WTC11 (cell line): ENCODE measurements at regions not wholly inside any gene's neighbourhood (a gene's known extent, or its start where the extent isn't known, plus 50 kb on each side); places are given as distances from the start of the nearest gene placed in this dataset.

Source experiments
- ATAC-seq: fragments of 200-7000 bp; cut with Tn5 transposase; 2 replicates; pipeline ENCODE4 v1.10.0; 2021; ENCODE audit warnings: mild to moderate bottlenecking, moderate library complexity
- CTCF ChIA-PET: fragments of 300-600 bp; sonication (Branson Sonifier 250); formaldehyde crosslinking; loops from one replicate; lab custom pipeline; 2021; ENCODE audit warnings: antibody characterized with exemption; lab: Charles Lee
- POLR2A ChIA-PET: fragments of 350-600 bp; sonication (Branson Sonifier 250); formaldehyde crosslinking; loops from one replicate; lab custom pipeline; 2021; ENCODE audit warnings: antibody characterized with exemption; lab: Charles Lee
- DNase-seq: peaks from one replicate; pipeline ENCODE4 v3.0.0; 2021; ENCODE audit warnings: low spot score
- H3K27ac Mint-ChIP-seq: 2 replicates; pipeline ENCODE4 v1.8.0; 2021; ENCODE audit warnings: mixed read lengths
- H3K27me3 Mint-ChIP-seq: 2 replicates; pipeline ENCODE4 v1.8.0; 2021; ENCODE audit warnings: low read depth, mild to moderate bottlenecking, moderate library complexity, mixed read lengths
- H3K36me3 Mint-ChIP-seq: 2 replicates; pipeline ENCODE4 v1.8.0; 2021; ENCODE audit warnings: mixed read lengths
- H3K4me1 Mint-ChIP-seq: 2 replicates; pipeline ENCODE4 v1.8.0; 2022; ENCODE audit warnings: mixed read lengths
- H3K4me3 Mint-ChIP-seq: 2 replicates; pipeline ENCODE4 v1.8.0; 2021; ENCODE audit warnings: mild to moderate bottlenecking, moderate library complexity, mixed read lengths
- H3K9me3 Mint-ChIP-seq: 2 replicates; pipeline ENCODE4 v1.8.0; 2021; ENCODE audit warnings: mixed read lengths
- EMX1 ChIP-seq: fragments of 250-450 bp; sonication (Bioruptor Pico); IDR thresholded peaks from 2 replicates; pipeline ENCODE4 v1.8.0; 2021; ENCODE audit warnings: mild to moderate bottlenecking
- GABPB1 ChIP-seq: sonication (generic); formaldehyde crosslinking; IDR thresholded peaks from 2 replicates; pipeline ENCODE4 v1.8.1; 2023; ENCODE audit warnings: mild to moderate bottlenecking, missing genetic modification reagents
- GTF2I ChIP-seq: fragments of 250-450 bp; sonication (Bioruptor Pico); conservative IDR thresholded peaks from 2 replicates; pipeline ENCODE4 v1.4.0; 2021; ENCODE audit warnings: mild to moderate bottlenecking
- HMGA2 ChIP-seq: fragments of 250-450 bp; sonication (Bioruptor Pico); IDR thresholded peaks from 2 replicates; pipeline ENCODE4 v1.4.0; 2021; ENCODE audit warnings: mild to moderate bottlenecking, moderate library complexity
- IRF2 ChIP-seq: sonication (generic); formaldehyde crosslinking; IDR thresholded peaks from 2 replicates; pipeline ENCODE4 v1.8.0; 2022; ENCODE audit warnings: low read depth, missing genetic modification reagents, borderline replicate concordance
- JAZF1 ChIP-seq: fragments of 250-450 bp; sonication (Bioruptor Pico); IDR thresholded peaks from 2 replicates; pipeline ENCODE4 v1.9.0; 2021; ENCODE audit warnings: moderate library complexity, mild to moderate bottlenecking, inconsistent platforms
- KAT7 ChIP-seq: sonication (generic); formaldehyde crosslinking; IDR thresholded peaks from 2 replicates; pipeline ENCODE4 v1.8.1; 2023; ENCODE audit warnings: missing genetic modification reagents, mild to moderate bottlenecking, borderline replicate concordance
- NFE2L1 ChIP-seq: sonication (generic); formaldehyde crosslinking; IDR thresholded peaks from 2 replicates; pipeline ENCODE4 v1.8.1; 2023; ENCODE audit warnings: missing genetic modification reagents
- NFYB ChIP-seq: sonication (generic); formaldehyde crosslinking; conservative IDR thresholded peaks from 2 replicates; pipeline ENCODE4 v1.8.0; 2022; ENCODE audit warnings: low read depth, missing genetic modification reagents
- NR1H2 ChIP-seq: sonication (generic); formaldehyde crosslinking; IDR thresholded peaks from 2 replicates; pipeline ENCODE4 v1.9.0; 2021; ENCODE audit warnings: mild to moderate bottlenecking, moderate library complexity, missing genetic modification reagents
- OVOL2 ChIP-seq: fragments of 250-450 bp; sonication (Bioruptor Pico); IDR thresholded peaks from 2 replicates; pipeline ENCODE4 v1.9.0; 2021; ENCODE audit warnings: mild to moderate bottlenecking, borderline replicate concordance
- PRRX2 ChIP-seq: fragments of 250-450 bp; sonication (Bioruptor Pico); IDR thresholded peaks from 2 replicates; pipeline ENCODE4 v1.8.0; 2021; ENCODE audit warnings: mild to moderate bottlenecking
- RELA ChIP-seq: sonication (generic); formaldehyde crosslinking; IDR thresholded peaks from 2 replicates; pipeline ENCODE4 v1.8.1; 2022; ENCODE audit warnings: missing genetic modification reagents, mild to moderate bottlenecking, borderline replicate concordance
- SMAD3 ChIP-seq: sonication (generic); formaldehyde crosslinking; IDR thresholded peaks from 2 replicates; pipeline ENCODE4 v1.8.0; 2022; ENCODE audit warnings: missing genetic modification reagents, mild to moderate bottlenecking, borderline replicate concordance
- TP53 ChIP-seq: sonication (generic); formaldehyde crosslinking; IDR thresholded peaks from 2 replicates; pipeline ENCODE4 v1.8.1; 2023; ENCODE audit warnings: mild to moderate bottlenecking, missing genetic modification reagents
- ZNF317 ChIP-seq: sonication (generic); formaldehyde crosslinking; IDR thresholded peaks from 2 replicates; pipeline ENCODE4 v1.8.1; 2023; ENCODE audit warnings: low read depth, mild to moderate bottlenecking, moderate library complexity, missing genetic modification reagents, borderline replicate concordance
- ZNF396 ChIP-seq: fragments of 250-450 bp; sonication (Bioruptor Pico); IDR thresholded peaks from 2 replicates; pipeline ENCODE4 v1.8.0; 2021; ENCODE audit warnings: mild to moderate bottlenecking, moderate library complexity, borderline replicate concordance
- TF ChIP-seq, protein P1 (sequence below): fragments of 250-450 bp; sonication (Bioruptor Pico); conservative IDR thresholded peaks from 2 replicates; pipeline ENCODE4 v1.9.0; 2021; ENCODE audit warnings: mild to moderate bottlenecking
- TF ChIP-seq, protein P2 (sequence below): sonication (generic); formaldehyde crosslinking; IDR thresholded peaks from 2 replicates; pipeline ENCODE4 v1.8.0; 2022; ENCODE audit warnings: mild to moderate bottlenecking, missing genetic modification reagents
- TF ChIP-seq, protein P3 (sequence below): sonication (generic); formaldehyde crosslinking; IDR thresholded peaks from 2 replicates; pipeline ENCODE4 v1.8.0; 2023; ENCODE audit warnings: missing genetic modification reagents
- TF ChIP-seq, protein P4 (sequence below): fragments of 250-450 bp; sonication (Bioruptor Pico); IDR thresholded peaks from 2 replicates; pipeline ENCODE4 v2.1.2; 2022; ENCODE audit warnings: mild to moderate bottlenecking, moderate library complexity
- TF ChIP-seq, protein P5 (sequence below): sonication (generic); formaldehyde crosslinking; IDR thresholded peaks from 2 replicates; pipeline ENCODE4 v1.8.1; 2023; ENCODE audit warnings: mild to moderate bottlenecking, missing genetic modification reagents, moderate library complexity

DNA sequence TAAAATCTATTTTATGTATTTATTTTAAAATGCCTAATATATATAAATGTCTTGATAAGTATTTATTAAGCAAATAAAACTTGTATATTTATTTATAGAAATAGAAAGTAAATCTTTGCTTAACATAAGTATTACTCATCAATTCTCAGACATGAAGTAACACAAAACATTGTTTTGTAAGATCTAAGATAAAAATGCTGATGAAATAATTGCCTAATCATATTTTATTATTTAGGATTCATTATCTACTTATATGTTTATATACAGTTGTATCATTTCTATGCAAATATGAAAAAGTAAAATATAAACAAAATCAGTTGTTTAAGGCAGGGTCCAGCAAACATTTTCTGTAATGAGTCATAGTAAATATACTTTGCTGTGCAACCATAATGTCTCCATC lies 507.8 kb upstream of the CNTN5 start:
- Mint-ChIP-seq H3K36me3 (no peaks in the 10 kb centered on the region), H3K27me3 (no peaks in the 10 kb centered on the region), H3K4me3 (no peak overlapping the region), H3K27ac (no peak overlapping the region), H3K4me1 (peaks cover 3% of the 10 kb centered on the region; the same call in 1 of the 2 replicates), H3K9me3 (peaks cover 8% of the 10 kb centered on the region)
- DNase-seq (no peak), ATAC-seq (no peak)
- TF ChIP-seq SMAD3 (CRISPR knock-in tag) = no peak
- TF ChIP-seq, protein P1, sequence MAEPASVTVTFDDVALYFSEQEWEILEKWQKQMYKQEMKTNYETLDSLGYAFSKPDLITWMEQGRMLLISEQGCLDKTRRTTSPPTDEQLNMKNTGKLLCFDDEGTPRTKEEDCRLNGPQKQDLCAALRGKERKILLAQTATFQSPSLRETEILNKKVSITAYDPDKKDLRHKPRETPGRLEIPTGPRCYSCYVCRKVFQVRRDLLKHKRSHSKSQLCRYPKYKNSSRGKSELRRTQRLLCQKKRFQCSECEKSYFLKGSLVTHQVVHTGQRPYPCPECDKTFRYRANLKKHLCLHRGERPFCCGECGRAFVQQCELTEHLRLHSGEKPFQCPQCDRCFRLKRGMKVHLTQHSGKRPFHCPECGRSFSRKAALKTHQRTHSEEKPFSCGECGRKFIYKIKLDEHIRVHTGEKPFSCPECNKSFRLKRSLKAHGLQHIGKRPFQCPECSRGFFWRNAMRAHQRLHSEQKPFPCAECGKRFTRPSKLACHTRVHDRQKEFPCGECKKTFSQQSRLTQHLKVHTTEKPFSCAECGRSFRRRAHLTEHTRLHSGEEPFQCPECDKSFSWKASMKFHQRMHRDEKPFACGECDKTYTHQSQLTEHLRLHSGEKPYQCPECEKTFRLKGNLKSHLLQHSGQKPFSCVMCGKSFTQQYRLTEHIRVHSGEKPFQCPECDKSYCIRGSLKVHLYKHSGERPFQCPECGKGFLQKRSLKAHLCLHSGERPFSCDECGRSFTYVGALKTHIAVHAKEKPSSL = no peak
- no peak for TF ChIP-seq NFE2L1 (CRISPR knock-in tag)
- TF ChIP-seq, protein P2, sequence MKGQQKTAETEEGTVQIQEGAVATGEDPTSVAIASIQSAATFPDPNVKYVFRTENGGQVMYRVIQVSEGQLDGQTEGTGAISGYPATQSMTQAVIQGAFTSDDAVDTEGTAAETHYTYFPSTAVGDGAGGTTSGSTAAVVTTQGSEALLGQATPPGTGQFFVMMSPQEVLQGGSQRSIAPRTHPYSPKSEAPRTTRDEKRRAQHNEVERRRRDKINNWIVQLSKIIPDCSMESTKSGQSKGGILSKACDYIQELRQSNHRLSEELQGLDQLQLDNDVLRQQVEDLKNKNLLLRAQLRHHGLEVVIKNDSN (CRISPR knock-in tag) = no peak
- no peak for TF ChIP-seq RELA (CRISPR knock-in tag)
- TF ChIP-seq, protein P3, sequence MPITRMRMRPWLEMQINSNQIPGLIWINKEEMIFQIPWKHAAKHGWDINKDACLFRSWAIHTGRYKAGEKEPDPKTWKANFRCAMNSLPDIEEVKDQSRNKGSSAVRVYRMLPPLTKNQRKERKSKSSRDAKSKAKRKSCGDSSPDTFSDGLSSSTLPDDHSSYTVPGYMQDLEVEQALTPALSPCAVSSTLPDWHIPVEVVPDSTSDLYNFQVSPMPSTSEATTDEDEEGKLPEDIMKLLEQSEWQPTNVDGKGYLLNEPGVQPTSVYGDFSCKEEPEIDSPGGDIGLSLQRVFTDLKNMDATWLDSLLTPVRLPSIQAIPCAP (CRISPR knock-in tag) = no peak
- TF ChIP-seq IRF2 (CRISPR knock-in tag) = no peak
- TF ChIP-seq NR1H2 (CRISPR knock-in tag) = no peak
- CTCF ChIA-PET = no interaction called here
- POLR2A ChIA-PET = no interaction called here

DNA sequence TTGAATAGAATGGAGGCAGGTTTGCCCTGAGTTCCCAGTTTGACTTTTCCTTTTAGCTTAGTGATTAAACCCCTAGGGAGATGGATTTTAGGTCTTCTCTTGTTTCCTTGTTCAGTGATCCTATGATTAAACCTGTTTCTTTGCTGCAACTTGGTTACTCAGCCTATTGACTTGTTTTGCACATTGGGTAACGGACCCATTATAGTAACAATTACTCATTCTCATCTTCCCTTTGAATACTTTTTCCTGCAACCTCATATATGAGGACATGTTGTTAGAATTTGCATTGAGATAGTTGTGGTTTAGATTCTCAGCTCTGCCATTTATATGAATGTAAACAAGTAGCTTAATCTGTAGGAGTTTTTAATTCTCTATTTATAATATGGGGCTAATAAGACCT lies 489.2 kb upstream of the CNTN5 start:
- Mint-ChIP-seq H3K9me3 (no peaks in the 10 kb centered on the region), H3K4me1 (peaks cover 8% of the 10 kb centered on the region), H3K27me3 (no peaks in the 10 kb centered on the region), H3K36me3 (no peaks in the 10 kb centered on the region), H3K4me3 (no peak overlapping the region), H3K27ac (no peak overlapping the region)
- CTCF ChIA-PET = no interaction called here
- no peak for DNase-seq
- POLR2A ChIA-PET = no interaction called here
- TF ChIP-seq OVOL2 (CRISPR knock-in tag) (no peak), ZNF396 (CRISPR knock-in tag) (no peak), KAT7 (CRISPR knock-in tag) (no peak), PRRX2 (CRISPR knock-in tag) (no peak), GTF2I (no peak), TP53 (CRISPR knock-in tag) (no peak), HMGA2 (CRISPR knock-in tag) (no peak), GABPB1 (no peak), EMX1 (CRISPR knock-in tag) (no peak), NFYB (CRISPR knock-in tag) (no peak), JAZF1 (CRISPR knock-in tag) (no peak), ZNF317 (CRISPR knock-in tag) (no peak)
- TF ChIP-seq, protein P4, sequence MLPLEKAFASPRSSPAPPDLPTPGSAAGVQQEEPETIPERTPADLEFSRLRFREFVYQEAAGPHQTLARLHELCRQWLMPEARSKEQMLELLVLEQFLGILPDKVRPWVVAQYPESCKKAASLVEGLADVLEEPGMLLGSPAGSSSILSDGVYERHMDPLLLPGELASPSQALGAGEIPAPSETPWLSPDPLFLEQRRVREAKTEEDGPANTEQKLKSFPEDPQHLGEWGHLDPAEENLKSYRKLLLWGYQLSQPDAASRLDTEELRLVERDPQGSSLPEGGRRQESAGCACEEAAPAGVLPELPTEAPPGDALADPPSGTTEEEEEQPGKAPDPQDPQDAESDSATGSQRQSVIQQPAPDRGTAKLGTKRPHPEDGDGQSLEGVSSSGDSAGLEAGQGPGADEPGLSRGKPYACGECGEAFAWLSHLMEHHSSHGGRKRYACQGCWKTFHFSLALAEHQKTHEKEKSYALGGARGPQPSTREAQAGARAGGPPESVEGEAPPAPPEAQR (CRISPR knock-in tag) = no peak
- TF ChIP-seq, protein P5, sequence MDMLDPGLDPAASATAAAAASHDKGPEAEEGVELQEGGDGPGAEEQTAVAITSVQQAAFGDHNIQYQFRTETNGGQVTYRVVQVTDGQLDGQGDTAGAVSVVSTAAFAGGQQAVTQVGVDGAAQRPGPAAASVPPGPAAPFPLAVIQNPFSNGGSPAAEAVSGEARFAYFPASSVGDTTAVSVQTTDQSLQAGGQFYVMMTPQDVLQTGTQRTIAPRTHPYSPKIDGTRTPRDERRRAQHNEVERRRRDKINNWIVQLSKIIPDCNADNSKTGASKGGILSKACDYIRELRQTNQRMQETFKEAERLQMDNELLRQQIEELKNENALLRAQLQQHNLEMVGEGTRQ = no peak
- no peak for ATAC-seq
